HG03175 (cell line): ENCODE measurements at regions not wholly inside any gene's neighbourhood (a gene's known extent, or its start where the extent isn't known, plus 50 kb on each side); places are given as distances from the start of the nearest gene placed in this dataset.

ENCODE experiments used
- ATAC-seq: cut with Tn5 transposase; IDR thresholded peaks from one replicate; pipeline ENCODE4 v1.9.1; 2021; ENCODE audit warnings: mild to moderate bottlenecking, moderate library complexity; ENCODE audit not compliant: unreplicated experiment

DNA sequence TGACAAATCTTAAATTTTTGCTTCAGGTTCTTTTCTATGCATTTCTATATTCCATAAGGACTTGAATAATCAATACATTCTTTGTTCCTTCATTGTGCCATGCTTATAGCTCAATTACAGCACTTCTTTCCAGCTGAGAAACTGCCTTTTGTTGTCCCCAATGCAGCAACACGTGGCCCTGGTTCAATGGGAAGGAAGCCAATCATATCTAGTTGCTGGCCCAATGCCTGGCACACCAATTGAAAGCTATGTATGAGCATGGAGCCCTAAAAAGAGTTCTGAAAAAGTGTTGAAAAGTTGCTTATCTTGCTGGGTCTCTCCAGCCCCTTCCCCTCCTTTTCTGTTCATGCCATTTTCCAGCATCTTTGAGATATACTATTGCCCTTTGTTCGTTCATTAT is 448.0 kb upstream of the FAT3 start:
- no peak for ATAC-seq

- ATAC-seq: no peak
Measured at GRCh38 chr11:91773090-91773489, 451.5 kb upstream of the FAT3 start.

- ATAC-seq: no peak
Measured at GRCh38 chr11:91771961-91772360, 452.7 kb upstream of the FAT3 start.

DNA sequence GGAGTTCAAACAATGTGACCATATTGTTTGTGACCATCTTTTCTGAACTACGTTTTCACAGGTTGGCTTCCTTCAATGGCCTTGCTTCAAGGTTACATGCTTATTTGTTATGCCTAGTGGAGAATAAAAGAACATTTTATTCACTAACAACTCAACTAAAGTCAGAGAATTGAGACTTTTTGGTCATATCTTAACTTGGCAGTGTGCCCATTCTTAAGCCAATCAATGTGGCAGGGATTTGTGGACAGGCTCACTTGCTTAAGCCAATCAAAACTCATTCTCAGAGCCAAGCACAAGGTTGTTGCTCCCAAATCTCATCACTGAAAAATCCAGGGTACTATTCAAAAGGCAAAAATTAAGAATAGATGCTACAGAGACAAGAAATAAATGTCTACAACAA is 455.8 kb upstream of the FAT3 start:
- ATAC-seq: no peak

DNA sequence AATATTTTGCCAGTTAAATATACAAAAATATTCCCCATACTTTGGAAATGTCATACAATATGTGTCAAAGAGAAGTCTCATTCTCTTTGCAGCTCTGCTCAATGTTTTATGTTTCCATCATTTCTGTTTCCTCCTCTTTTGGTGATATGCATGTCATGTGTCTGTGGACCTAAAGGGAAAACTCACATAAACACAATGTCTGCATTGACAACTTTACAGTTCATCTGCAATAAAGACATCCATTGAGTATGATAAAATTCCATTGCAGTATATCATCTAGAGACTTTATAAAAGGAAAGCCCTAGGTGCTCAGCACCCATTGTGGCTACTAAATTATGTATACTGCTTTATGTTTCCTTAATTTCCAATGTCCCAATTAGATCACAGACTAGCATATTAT is 461.3 kb upstream of the FAT3 start:
- ATAC-seq: no peak

DNA sequence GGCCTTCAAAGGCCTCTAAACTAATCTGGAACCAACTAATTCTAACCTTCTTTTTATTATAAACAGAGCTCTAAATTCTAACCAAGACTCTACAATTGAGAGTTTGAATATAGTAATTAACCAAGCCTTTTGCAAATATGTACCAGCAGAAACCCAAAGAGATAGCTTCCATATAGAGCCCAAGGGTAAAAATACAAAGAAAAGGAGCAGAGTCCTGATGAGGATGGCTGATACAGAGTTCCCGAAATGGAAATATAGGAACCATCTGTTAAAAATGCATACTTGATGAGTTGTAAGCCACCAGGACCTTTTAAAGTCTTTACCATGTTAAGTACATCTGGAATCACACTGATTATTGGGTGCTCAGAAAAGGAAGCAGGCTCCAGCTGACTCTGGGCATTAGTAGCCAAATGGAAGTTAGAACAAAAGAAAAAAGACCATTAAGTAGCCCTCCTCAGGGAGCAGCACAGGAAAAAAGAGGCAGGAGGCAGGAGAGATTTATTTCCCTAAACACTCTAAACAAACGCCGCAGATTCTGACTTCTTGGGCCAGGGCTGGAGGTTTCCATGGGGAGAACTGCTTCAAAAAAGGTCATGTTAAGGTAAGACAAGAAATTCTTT is 463.1 kb upstream of the FAT3 start:
- ATAC-seq: no peak

- ATAC-seq: no peak
Measured at GRCh38 chr11:91756829-91757480, 467.7 kb upstream of the FAT3 start.

- ATAC-seq: no peak
Measured at GRCh38 chr11:91755951-91756707, 468.5 kb upstream of the FAT3 start.

DNA sequence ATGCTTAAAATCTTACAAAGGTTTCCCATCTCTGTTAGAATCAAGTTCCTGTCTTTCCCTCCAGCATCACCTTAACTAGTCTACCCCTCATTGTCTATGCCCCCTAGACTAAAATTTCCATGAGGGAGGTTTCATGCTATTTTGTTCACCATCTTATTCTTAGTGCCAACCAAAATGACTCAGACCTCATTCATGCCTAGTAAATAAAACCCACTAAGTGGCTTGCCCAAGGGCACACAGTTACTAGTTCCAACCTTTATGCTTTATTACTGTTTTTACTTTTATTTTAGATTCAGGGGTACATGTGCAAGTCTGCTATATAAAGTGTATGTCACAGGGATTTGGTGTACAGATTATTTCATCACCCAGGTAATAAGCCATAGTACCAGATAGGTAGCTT is 469.1 kb upstream of the FAT3 start:
- ATAC-seq: no peak

- no peak for ATAC-seq
Measured at GRCh38 chr11:91749251-91749650, 475.4 kb upstream of the FAT3 start.

DNA sequence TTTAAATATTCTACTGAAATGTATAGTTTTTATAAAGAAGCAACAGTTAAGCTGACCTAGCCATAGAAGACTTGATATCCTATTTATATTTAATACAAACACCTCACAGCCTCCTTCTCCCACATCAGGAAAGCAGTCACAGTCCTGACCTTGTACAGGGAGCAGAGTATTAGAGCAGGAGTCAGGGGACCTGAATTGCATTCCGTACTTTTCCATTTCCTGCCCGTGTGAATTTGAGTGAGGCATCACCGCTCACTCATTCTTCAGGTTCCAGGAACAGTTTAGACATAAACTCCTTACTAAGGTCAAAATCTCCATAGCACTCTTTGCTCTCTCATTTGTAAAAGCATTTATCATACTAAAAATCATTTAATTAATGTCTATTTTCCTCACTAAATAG is 482.5 kb upstream of the FAT3 start:
- no peak for ATAC-seq

DNA sequence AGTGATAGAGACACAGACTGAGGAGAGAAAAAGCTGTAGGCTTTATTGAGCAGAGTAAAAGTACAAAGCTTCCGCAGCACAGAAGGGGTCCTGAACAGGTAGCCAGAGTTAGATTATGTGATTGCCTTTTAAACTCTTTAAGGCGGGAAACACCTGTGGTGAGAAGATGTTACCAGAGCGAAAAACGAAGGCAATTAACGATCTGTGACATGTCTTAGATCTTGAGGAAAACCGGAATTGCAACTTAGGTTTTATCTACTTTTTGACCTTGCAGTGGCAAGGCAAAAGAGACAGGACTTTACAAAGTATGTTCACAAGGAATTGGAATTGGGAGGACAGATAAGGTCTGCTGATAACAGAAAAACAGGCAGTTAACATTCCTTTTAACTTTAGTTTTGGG is 493.6 kb upstream of the FAT3 start:
- ATAC-seq: no peak

DNA sequence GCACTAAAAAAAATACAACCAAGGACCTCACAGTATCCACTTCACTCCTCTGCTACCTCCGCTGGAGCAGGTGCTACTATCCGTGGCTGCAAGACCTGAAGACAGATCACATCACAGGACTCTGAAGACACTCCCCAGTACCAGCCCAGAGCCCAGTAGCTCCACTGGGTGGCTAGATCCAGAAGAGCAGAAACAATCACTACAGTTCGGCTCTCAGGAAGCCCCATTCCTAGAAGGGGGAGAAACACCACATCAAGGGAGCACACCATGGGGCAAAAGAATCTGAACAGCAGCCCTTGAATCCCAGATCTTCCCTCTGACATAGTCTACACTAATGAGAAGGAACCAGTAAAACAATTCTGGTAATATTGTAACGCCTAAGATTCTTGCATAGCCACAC is 494.0 kb upstream of the FAT3 start:
- ATAC-seq: no peak

DNA sequence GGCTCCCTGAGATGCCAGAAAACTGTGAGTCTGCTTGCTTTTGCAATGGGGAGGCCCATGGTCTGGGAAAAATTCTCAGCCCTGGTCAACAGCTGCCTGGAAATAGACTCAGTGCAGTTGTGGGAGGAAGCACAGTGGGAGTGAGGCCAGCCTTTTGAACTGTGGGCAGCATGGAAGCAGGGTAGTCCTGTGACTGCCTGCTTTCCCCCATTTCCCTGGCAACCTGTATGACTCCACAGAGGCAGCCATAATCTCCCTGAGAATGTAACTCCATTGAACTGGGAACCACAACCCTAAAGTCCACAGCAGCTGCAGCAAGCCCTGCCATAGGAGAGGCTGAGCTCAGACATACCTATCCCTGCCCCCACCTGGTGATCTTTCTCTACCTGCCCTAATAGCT is 494.6 kb upstream of the FAT3 start:
- no peak for ATAC-seq

DNA sequence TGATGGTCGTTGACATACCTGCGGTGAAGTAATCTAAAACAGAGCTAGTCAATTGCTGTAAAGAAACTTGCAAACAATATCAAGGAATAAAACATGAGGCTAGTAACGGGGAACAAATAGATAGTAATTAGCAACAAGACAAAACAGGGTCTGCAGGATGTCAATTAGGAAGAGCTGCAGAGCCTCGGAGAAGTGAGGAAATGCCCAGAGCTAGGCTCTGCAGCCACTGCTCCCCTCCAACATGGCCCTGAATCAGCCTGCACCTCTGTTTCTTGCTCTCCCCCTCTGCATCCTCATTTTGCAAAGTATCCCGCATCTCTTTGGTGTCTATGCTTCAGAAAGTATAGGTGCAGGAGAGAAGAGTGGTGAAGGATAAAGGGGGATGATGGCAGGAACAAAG is 507.4 kb upstream of the FAT3 start:
- no peak for ATAC-seq

DNA sequence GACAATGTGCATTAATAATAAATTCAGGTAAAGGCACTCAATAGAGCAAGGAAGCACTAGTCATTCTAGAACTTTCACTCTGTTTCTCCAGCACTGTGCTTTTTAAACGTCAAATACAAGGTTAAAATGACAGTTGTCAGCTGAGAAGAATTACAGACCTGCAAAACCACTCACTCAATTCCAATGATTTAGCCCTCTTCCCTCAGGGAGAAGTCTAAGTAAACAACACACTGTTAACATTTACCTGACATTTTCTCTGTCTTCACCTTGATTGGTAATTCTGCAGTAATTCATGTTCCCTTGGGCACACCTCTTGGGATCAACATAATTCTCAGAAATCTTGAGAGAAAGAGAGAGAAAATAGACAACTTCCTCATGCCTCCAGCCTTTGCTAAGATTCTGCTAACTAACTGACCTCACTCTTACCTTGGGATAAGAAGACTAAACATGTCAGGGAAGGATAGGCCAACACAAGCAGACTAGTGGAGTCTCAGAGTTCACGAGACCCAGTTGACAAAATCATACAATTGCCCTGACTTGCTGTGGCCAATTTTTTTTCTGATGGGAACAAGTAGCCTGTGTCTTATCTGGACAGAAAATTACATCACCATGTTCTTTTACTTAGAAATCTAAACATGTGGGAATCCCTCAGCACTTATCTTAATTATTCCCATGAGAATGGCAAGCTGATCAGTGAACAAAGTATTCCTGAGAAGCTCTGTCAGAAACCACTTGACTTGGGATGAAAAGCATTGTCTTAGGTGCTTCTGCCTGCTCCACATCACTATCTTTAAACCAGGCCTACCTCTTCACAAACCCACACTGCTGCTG is 516.8 kb upstream of the FAT3 start:
- no peak for ATAC-seq

- no peak for ATAC-seq
Measured at GRCh38 chr11:91703042-91703441, 521.6 kb upstream of the FAT3 start.

DNA sequence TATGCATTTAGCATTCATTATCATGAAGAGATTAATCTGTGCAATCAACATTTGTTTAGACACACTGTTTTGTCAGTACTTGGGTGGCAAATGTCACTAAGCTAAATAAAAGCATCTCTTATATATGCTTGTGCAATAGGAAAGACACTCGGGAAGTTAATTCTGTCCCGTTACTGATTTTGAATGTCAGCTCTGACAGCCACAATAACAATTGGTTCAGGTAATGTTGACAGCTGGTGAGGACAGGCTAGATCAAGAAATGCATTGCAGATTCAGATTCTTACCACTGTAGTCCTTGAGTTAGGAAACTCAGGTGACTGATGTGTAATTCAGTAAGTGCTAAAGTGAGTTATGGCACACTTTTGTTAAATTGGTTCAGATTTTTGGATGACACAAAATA is 523.8 kb upstream of the FAT3 start:
- no peak for ATAC-seq

DNA sequence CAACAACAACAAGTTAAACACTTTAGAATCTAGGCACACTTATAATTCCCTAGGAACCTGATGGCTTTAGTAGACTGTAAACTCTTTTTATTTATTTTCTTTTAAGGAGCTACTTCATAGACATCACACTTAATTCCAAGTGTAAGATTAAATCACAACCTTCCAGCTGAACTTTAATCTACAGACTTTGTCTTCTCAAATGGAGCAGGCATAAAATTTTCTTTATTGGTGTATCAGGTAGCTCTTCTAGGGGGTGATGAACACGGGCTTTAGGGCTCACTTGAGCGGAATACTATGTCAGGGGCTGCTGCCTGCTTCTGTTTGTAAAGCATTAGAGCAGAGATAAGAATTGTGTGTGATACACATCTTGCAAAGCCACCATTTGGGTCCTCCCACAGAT is 525.8 kb upstream of the FAT3 start:
- no peak for ATAC-seq

DNA sequence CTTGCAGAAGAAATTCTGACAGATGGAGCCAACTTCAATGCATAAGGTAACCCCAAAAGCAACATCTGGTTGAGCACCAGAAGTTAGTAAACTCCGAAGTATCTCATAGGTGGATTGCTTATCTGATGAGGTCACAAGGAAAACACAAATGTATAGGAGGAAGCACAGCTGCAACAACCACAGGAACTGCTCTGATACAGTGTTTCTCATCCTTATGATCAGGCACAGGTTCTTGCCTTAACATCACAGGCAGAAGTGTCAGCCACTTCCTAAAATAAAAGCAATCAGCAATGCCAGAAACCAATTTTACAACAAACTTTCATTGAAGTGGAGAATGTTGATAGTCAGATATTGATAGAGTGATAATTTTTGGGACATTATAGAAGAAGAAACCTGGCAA is 530.3 kb upstream of the FAT3 start:
- no peak for ATAC-seq

- ATAC-seq: no peak
Measured at GRCh38 chr11:91691872-91692271, 532.7 kb upstream of the FAT3 start.

- ATAC-seq: no peak
Measured at GRCh38 chr11:91688672-91689071, 535.9 kb upstream of the FAT3 start.
